ENCODE measurements at regions not wholly inside any gene's neighbourhood (a gene's known extent, or its start where the extent isn't known, plus 50 kb on each side); places are given as distances from the start of the nearest gene placed in this dataset.
"Not testable (repeated sequence)": the region's sequence is repeated elsewhere in the genome, so short reads cannot be mapped to it uniquely, and the experiment has no call there.

GRCh38 chr3:75611724-75612460 lies 52.2 kb upstream of the FRG2C start:
- not testable (repeated sequence) for DNase-seq

Measured in NCI-H2081 (cell line).